Activated CD4-positive, alpha-beta T cell treated with anti-CD3 and anti-CD28 coated beads, Interleukin-2, amount 10 ng/mL, durations not matched to agents 7 days and 5 days (primary cell): ENCODE measurements at regions not wholly inside any gene's neighbourhood (a gene's known extent, or its start where the extent isn't known, plus 50 kb on each side); places are given as distances from the start of the nearest gene placed in this dataset.
"Not testable (repeated sequence)": the region's sequence is repeated elsewhere in the genome, so short reads cannot be mapped to it uniquely, and the experiment has no call there.

Experiments used
- CTCF ChIA-PET: fragments of 350-600 bp; sonication (Branson Sonifier 250); formaldehyde crosslinking; loops from one replicate; lab custom pipeline; 2021; ENCODE audit warnings: antibody characterized with exemption; lab: Charles Lee
- POLR2A ChIA-PET: fragments of 350-600 bp; sonication (Branson Sonifier 250); formaldehyde crosslinking; loops from one replicate; lab custom pipeline; 2021; ENCODE audit warnings: antibody characterized with exemption; lab: Charles Lee
- DNase-seq: peaks from one replicate; pipeline ENCODE4 v3.0.0-alpha.2; 2020
- H3K27ac Mint-ChIP-seq: one replicate; pipeline ENCODE4 v1.8.0; 2021; ENCODE audit warnings: mild to moderate bottlenecking, moderate library complexity, mixed read lengths
- H3K27me3 Mint-ChIP-seq: one replicate; pipeline ENCODE4 v1.8.0; 2021; ENCODE audit warnings: mixed read lengths
- H3K36me3 Mint-ChIP-seq: one replicate; pipeline ENCODE4 v1.8.0; 2021; ENCODE audit warnings: low read depth, mixed read lengths
- H3K4me1 Mint-ChIP-seq: one replicate; pipeline ENCODE4 v1.8.0; 2021; ENCODE audit warnings: mixed read lengths
- H3K4me3 Mint-ChIP-seq: one replicate; pipeline ENCODE4 v1.8.0; 2021; ENCODE audit warnings: mild to moderate bottlenecking, moderate library complexity, mixed read lengths
- H3K9me3 Mint-ChIP-seq: one replicate; pipeline ENCODE4 v1.8.0; 2021; ENCODE audit warnings: mixed read lengths

GRCh38 chr1:73491621-73492020 lies 706.4 kb downstream of the LRRIQ3 start:
- no peaks in the 10 kb centered on the region for H3K27me3 Mint-ChIP-seq
- DNase-seq, result no peak
- POLR2A ChIA-PET, result no interaction called here
- H3K27ac Mint-ChIP-seq, result no peak overlapping the region
- no peaks in the 10 kb centered on the region for H3K36me3 Mint-ChIP-seq
- no peaks in the 10 kb centered on the region for H3K4me1 Mint-ChIP-seq
- CTCF ChIA-PET, result no interaction called here
- H3K4me3 Mint-ChIP-seq, result no peak overlapping the region
- peaks cover 9% of the 10 kb centered on the region for H3K9me3 Mint-ChIP-seq

GRCh38 chr1:73475316-73475870 lies 722.6 kb downstream of the LRRIQ3 start:
- CTCF ChIA-PET, result no interaction called here
- peaks cover 2% of the 10 kb centered on the region for H3K9me3 Mint-ChIP-seq
- POLR2A ChIA-PET, result no interaction called here

GRCh38 chr1:73472810-73473209 lies 725.2 kb downstream of the LRRIQ3 start:
- H3K4me1 Mint-ChIP-seq, result no peaks in the 10 kb centered on the region
- H3K9me3 Mint-ChIP-seq, result peaks cover 5% of the 10 kb centered on the region
- H3K27ac Mint-ChIP-seq, result no peak overlapping the region
- DNase-seq, result no peak
- CTCF ChIA-PET, result no interaction called here
- no peaks in the 10 kb centered on the region for H3K27me3 Mint-ChIP-seq
- POLR2A ChIA-PET, result no interaction called here
- no peaks in the 10 kb centered on the region for H3K36me3 Mint-ChIP-seq
- no peak overlapping the region for H3K4me3 Mint-ChIP-seq

More at GRCh38 chr1:73475316-73475870, 722.6 kb downstream of the LRRIQ3 start:
- Mint-ChIP-seq H3K36me3 (no peaks in the 10 kb centered on the region), H3K27me3 (no peaks in the 10 kb centered on the region), H3K4me3 (no peak overlapping the region), H3K27ac (no peak overlapping the region), H3K4me1 (no peaks in the 10 kb centered on the region)
- no peak for DNase-seq

GRCh38 chr1:73467731-73468130 lies 730.2 kb downstream of the LRRIQ3 start:
- H3K27ac Mint-ChIP-seq, result no peak overlapping the region
- H3K9me3 Mint-ChIP-seq, result peaks cover 5% of the 10 kb centered on the region
- DNase-seq, result no peak
- ChIA-PET CTCF (no interaction called here), POLR2A (no interaction called here)
- H3K4me3 Mint-ChIP-seq, result no peak overlapping the region
- no peaks in the 10 kb centered on the region for H3K4me1 Mint-ChIP-seq
- H3K27me3 Mint-ChIP-seq, result no peaks in the 10 kb centered on the region
- no peaks in the 10 kb centered on the region for H3K36me3 Mint-ChIP-seq

GRCh38 chr1:73463873-73464272 lies 734.1 kb downstream of the LRRIQ3 start:
- Mint-ChIP-seq H3K27me3 (no peaks in the 10 kb centered on the region), H3K36me3 (no peaks in the 10 kb centered on the region), H3K4me3 (no peak overlapping the region), H3K9me3 (peaks cover 5% of the 10 kb centered on the region), H3K27ac (no peak overlapping the region), H3K4me1 (no peaks in the 10 kb centered on the region)
- DNase-seq, result no peak
- CTCF ChIA-PET, result interaction anchor here (0.5 kb wide), 1 partner anchor 104 kb away, joined by 3 read pairs; no protein-coding TSS in a partner anchor
- POLR2A ChIA-PET, result no interaction called here

GRCh38 chr1:73452522-73452921 lies 745.5 kb downstream of the LRRIQ3 start:
- POLR2A ChIA-PET, result no interaction called here
- H3K27me3 Mint-ChIP-seq, result no peaks in the 10 kb centered on the region
- no peaks in the 10 kb centered on the region for H3K36me3 Mint-ChIP-seq
- DNase-seq, result no peak
- peaks cover 10% of the 10 kb centered on the region for H3K9me3 Mint-ChIP-seq
- H3K4me3 Mint-ChIP-seq, result no peak overlapping the region
- no peak overlapping the region for H3K27ac Mint-ChIP-seq
- CTCF ChIA-PET, result no interaction called here
- no peaks in the 10 kb centered on the region for H3K4me1 Mint-ChIP-seq

- H3K9me3 Mint-ChIP-seq, CTCF ChIA-PET, H3K4me3 Mint-ChIP-seq, H3K4me1 Mint-ChIP-seq, H3K27me3 Mint-ChIP-seq, POLR2A ChIA-PET, DNase-seq, H3K36me3 Mint-ChIP-seq, H3K27ac Mint-ChIP-seq: not testable (repeated sequence)
Observed at GRCh38 chr1:73450668-73451067, 747.3 kb downstream of the LRRIQ3 start.

- H3K27ac Mint-ChIP-seq, result no peak overlapping the region
- H3K9me3 Mint-ChIP-seq, result no peaks in the 10 kb centered on the region
- no peaks in the 10 kb centered on the region for H3K36me3 Mint-ChIP-seq
- no peaks in the 10 kb centered on the region for H3K27me3 Mint-ChIP-seq
- DNase-seq, result no peak
- CTCF ChIA-PET, result no interaction called here
- H3K4me1 Mint-ChIP-seq, result no peaks in the 10 kb centered on the region
- POLR2A ChIA-PET, result no interaction called here
- H3K4me3 Mint-ChIP-seq, result no peak overlapping the region
Observed at GRCh38 chr1:73411479-73411878, 786.5 kb downstream of the LRRIQ3 start.

- no peak for DNase-seq
- H3K36me3 Mint-ChIP-seq, result no peaks in the 10 kb centered on the region
- H3K4me3 Mint-ChIP-seq, result no peak overlapping the region
- ChIA-PET CTCF (no interaction called here), POLR2A (no interaction called here)
- H3K27ac Mint-ChIP-seq, result no peak overlapping the region
- H3K27me3 Mint-ChIP-seq, result no peaks in the 10 kb centered on the region
- H3K9me3 Mint-ChIP-seq, result peaks cover 2% of the 10 kb centered on the region
- H3K4me1 Mint-ChIP-seq, result no peaks in the 10 kb centered on the region
Observed at GRCh38 chr1:73401666-73402065, 796.3 kb downstream of the LRRIQ3 start.

- H3K27me3 Mint-ChIP-seq, result no peaks in the 10 kb centered on the region
- no peak for DNase-seq
- H3K9me3 Mint-ChIP-seq, result peaks cover 4% of the 10 kb centered on the region
- ChIA-PET CTCF (no interaction called here), POLR2A (no interaction called here)
- H3K4me1 Mint-ChIP-seq, result no peaks in the 10 kb centered on the region
- H3K27ac Mint-ChIP-seq, result no peak overlapping the region
- no peaks in the 10 kb centered on the region for H3K36me3 Mint-ChIP-seq
- H3K4me3 Mint-ChIP-seq, result no peak overlapping the region
Observed at GRCh38 chr1:73382966-73383365, 815.0 kb downstream of the LRRIQ3 start.

- Mint-ChIP-seq H3K9me3 (peaks cover 8% of the 10 kb centered on the region), H3K27me3 (no peaks in the 10 kb centered on the region), H3K27ac (no peak overlapping the region), H3K4me3 (no peak overlapping the region), H3K36me3 (no peaks in the 10 kb centered on the region), H3K4me1 (no peaks in the 10 kb centered on the region)
- no peak for DNase-seq
- ChIA-PET CTCF (no interaction called here), POLR2A (no interaction called here)
Observed at GRCh38 chr1:73366734-73367413, 831.1 kb downstream of the LRRIQ3 start.

- no peak for DNase-seq
- H3K27ac Mint-ChIP-seq, result no peak overlapping the region
- no peaks in the 10 kb centered on the region for H3K36me3 Mint-ChIP-seq
- ChIA-PET POLR2A (no interaction called here), CTCF (interaction anchor here (1.0 kb wide), 1 partner anchor 45 kb away, joined by 3 read pairs; no protein-coding TSS in a partner anchor)
- H3K4me3 Mint-ChIP-seq, result no peak overlapping the region
- H3K9me3 Mint-ChIP-seq, result peaks cover under 1% of the 10 kb centered on the region
- no peaks in the 10 kb centered on the region for H3K27me3 Mint-ChIP-seq
- H3K4me1 Mint-ChIP-seq, result no peaks in the 10 kb centered on the region
Observed at GRCh38 chr1:73359001-73359400, 839.0 kb downstream of the LRRIQ3 start.

- Mint-ChIP-seq H3K36me3 (no peaks in the 10 kb centered on the region), H3K27ac (no peak overlapping the region), H3K9me3 (peaks cover 3% of the 10 kb centered on the region), H3K4me3 (no peak overlapping the region), H3K4me1 (no peaks in the 10 kb centered on the region), H3K27me3 (no peaks in the 10 kb centered on the region)
- DNase-seq, result no peak
- CTCF ChIA-PET, result no interaction called here
- POLR2A ChIA-PET, result no interaction called here
Observed at GRCh38 chr1:73356485-73356884, 841.5 kb downstream of the LRRIQ3 start.

- no peak overlapping the region for H3K27ac Mint-ChIP-seq
Observed at GRCh38 chr1:73343947-73344346, 854.0 kb downstream of the LRRIQ3 start.

More at GRCh38 chr1:73343947-73344346, 854.0 kb downstream of the LRRIQ3 start:
- Mint-ChIP-seq H3K36me3 (no peaks in the 10 kb centered on the region), H3K4me3 (no peak overlapping the region), H3K27me3 (no peaks in the 10 kb centered on the region), H3K4me1 (no peaks in the 10 kb centered on the region), H3K9me3 (peaks cover 5% of the 10 kb centered on the region)
- no peak for DNase-seq
- ChIA-PET CTCF (no interaction called here), POLR2A (no interaction called here)
